K562 (cell line): ENCODE measurements at regions not wholly inside any gene's neighbourhood (a gene's known extent, or its start where the extent isn't known, plus 50 kb on each side); places are given as distances from the start of the nearest gene placed in this dataset.

ENCODE experiments used
- ATAC-seq: fragments of 200-7000 bp; cut with Tn5 transposase; 3 replicates; pipeline ENCODE4 v1.9.1; 2020; ENCODE audit warnings: moderate library complexity
- BruUV-seq: library from RNA; stranded (reverse); fragments of 400-500 nt; replicated peaks from 2 replicates; lab custom pipeline; 2021; lab: Mats Ljungman, UMichigan
- CTCF ChIA-PET: fragments of 300-600 bp; formaldehyde crosslinking; extraction: SDS; loops from one replicate; lab custom pipeline; 2021; ENCODE audit warnings: low intra/inter-chr PET ratio; lab: Yijun Ruan, JAX
- POLR2A ChIA-PET: fragments of 300-600, 350-650 bp; sonication (Branson Sonifier 250); formaldehyde crosslinking; extraction: SDS; loops from one replicate; lab custom pipeline; 2021; ENCODE audit warnings: antibody characterized with exemption, inconsistent platforms; lab: Yijun Ruan, JAX
- DNase-seq, 4 experiments: peaks; one replicate each; pipeline versions ENCODE4 v3.0.0 to v3.0.0-alpha.2; 2011 to 2018; ENCODE audit warnings: low spot score in 3 of 4, mixed read lengths in 3 of 4; ENCODE audit errors: extremely low read depth in 1 of 4
- FAIRE-seq: peaks from 2 replicates; lab custom pipeline; 2011; peaks lifted over from hg19 to GRCh38; lab: Jason Lieb, UNC
- H2AFZ ChIP-seq: 2 replicates; pipeline ENCODE4 v1.6.0; 2011; ENCODE audit warnings: low read depth, low read length, control low read depth, inconsistent platforms
- H3K27ac ChIP-seq: fragments of 200-600 bp; 3 replicates; pipeline ENCODE4 v1.8.0; 2011; ENCODE audit warnings: low read depth, mild to moderate bottlenecking, control low read depth, inconsistent platforms, low read length, moderate library complexity, mixed read lengths; ENCODE audit errors: extremely low read depth
- H3K27me3 ChIP-seq, 2 experiments: fragments of 300-600 bp in 1 of 2; 2 replicates in 1 of 2; 3 replicates in 1 of 2; pipeline versions ENCODE4 v1.6.0 to v1.8.0; 2011; ENCODE audit warnings: inconsistent platforms in 2 of 2, low read length in 2 of 2, mild to moderate bottlenecking in 1 of 2, mixed read lengths in 1 of 2, moderate library complexity in 1 of 2; ENCODE audit not compliant: control insufficient read depth in 2 of 2, insufficient read depth in 2 of 2
- H3K36me3 ChIP-seq: fragments of 300-600 bp; 3 replicates; pipeline ENCODE4 v1.8.0; 2011; ENCODE audit warnings: mild to moderate bottlenecking, low read length, inconsistent platforms; ENCODE audit not compliant: control insufficient read depth, insufficient read depth
- H3K4me1 ChIP-seq, 2 experiments: fragments of 200-600 bp in 1 of 2; replicated peaks in 1 of 2; 2 replicates in 1 of 2; 3 replicates in 1 of 2; pipeline versions ENCODE4 v1.5.1 to v1.8.0; 2011; ENCODE audit warnings: inconsistent platforms in 2 of 2, low read length in 2 of 2, mild to moderate bottlenecking in 1 of 2, mixed read lengths in 1 of 2, moderate library complexity in 1 of 2; ENCODE audit not compliant: control insufficient read depth in 2 of 2, insufficient read depth in 2 of 2
- H3K4me2 ChIP-seq: 2 replicates; pipeline ENCODE4 v1.6.1; 2011; ENCODE audit warnings: low read length, control low read depth, inconsistent platforms, mixed read lengths; ENCODE audit not compliant: insufficient read depth
- H3K4me3 ChIP-seq: fragments of 200-600 bp; sonication (generic), shearing (Covaris generic); 2 replicates; pipeline ENCODE4 v1.5.1; 2016; ENCODE audit warnings: control low read depth, inconsistent platforms
- H3K79me2 ChIP-seq: fragments of 200-600 bp; 3 replicates; pipeline ENCODE4 v1.8.0; 2011; ENCODE audit warnings: low read length, inconsistent platforms; ENCODE audit not compliant: control insufficient read depth, insufficient read depth
- H3K9ac ChIP-seq, 2 experiments: 2 replicates each; pipeline versions ENCODE4 v1.6.0 to v1.6.1; 2011; ENCODE audit warnings: low read depth in 2 of 2, low read length in 2 of 2, control low read depth in 1 of 2, inconsistent platforms in 1 of 2, mild to moderate bottlenecking in 1 of 2, mixed read lengths in 1 of 2; ENCODE audit not compliant: insufficient read depth in 1 of 2
- H3K9me1 ChIP-seq: one replicate; pipeline ENCODE4 v1.6.0; 2011; ENCODE audit warnings: inconsistent platforms, mild to moderate bottlenecking, low read length, moderate library complexity; ENCODE audit not compliant: control insufficient read depth, insufficient read depth
- H3K9me3 ChIP-seq: replicated peaks from 2 replicates; pipeline ENCODE4 v1.5.1; 2011; ENCODE audit warnings: low read depth, low read length, inconsistent platforms; ENCODE audit not compliant: control insufficient read depth, insufficient read depth
- H4K20me1 ChIP-seq: replicated peaks from 2 replicates; pipeline ENCODE4 v1.6.1; 2011; ENCODE audit warnings: low read length, inconsistent platforms, mixed read lengths; ENCODE audit not compliant: control insufficient read depth, insufficient read depth
- BMI1 ChIP-seq: fragments of 150-350 bp; IDR thresholded peaks from 2 replicates; pipeline ENCODE4 v1.6.1; 2014; ENCODE audit warnings: low read length
- ETV5 ChIP-seq: sonication (generic); formaldehyde crosslinking; IDR thresholded peaks from 2 replicates; pipeline ENCODE4 v1.4.0; 2020; ENCODE audit warnings: low read depth, mild to moderate bottlenecking, missing genetic modification reagents
- TCF7 ChIP-seq: sonication (generic); IDR thresholded peaks from 2 replicates; pipeline ENCODE4 v1.6.1; 2016; ENCODE audit warnings: antibody characterized with exemption, borderline replicate concordance
- ZNF217 ChIP-seq: sonication (generic); formaldehyde crosslinking; IDR thresholded peaks from 2 replicates; pipeline ENCODE4 v1.8.0; 2022; ENCODE audit warnings: mild to moderate bottlenecking, missing genetic modification reagents
- WGBS: fragments of 100-300 bp; shearing (Covaris generic); methylation state at CpG from one replicate; pipeline ENCODE4 v1.1.6; 2016; ENCODE audit warnings: low coverage, mixed read lengths; ENCODE audit not compliant: insufficient coverage; ENCODE audit errors: missing lambda C conversion rate; 5-methylcytosine and 5-hydroxymethylcytosine counted together
- in situ Hi-C: fragments of 300-500 bp; cut with MboI; formaldehyde crosslinking; loops from 4 replicates; pipeline ENCODE4 v1.15.0; 2018; ENCODE audit warnings: inconsistent platforms, mixed read lengths
- intact Hi-C: fragments of 100-400 bp; cut with micrococcal nuclease; formaldehyde crosslinking; loops from 2 replicates; pipeline ENCODE4 v1.14.2; 2022
- TF ChIP-seq, protein P1 (sequence below): fragments of 250-450 bp; sonication (Bioruptor Pico); IDR thresholded peaks from 2 replicates; pipeline ENCODE4 v1.4.0; 2020; ENCODE audit warnings: mild to moderate bottlenecking, moderate library complexity
- TF ChIP-seq, protein P2 (sequence below), 3 experiments: fragments of 200-800 bp in 1 of 3; sonication (Bioruptor generic) in 1 of 3; sonication (generic) in 1 of 3; formaldehyde crosslinking in 1 of 3; IDR thresholded peaks; 2 replicates each; pipeline versions ENCODE4 v1.6.1 to v1.8.0; 2016 to 2022; ENCODE audit warnings: mild to moderate bottlenecking in 2 of 3, missing compliant biosample characterization in 2 of 3, missing genetic modification characterization in 2 of 3, missing genetic modification reagents in 1 of 3

DNA sequence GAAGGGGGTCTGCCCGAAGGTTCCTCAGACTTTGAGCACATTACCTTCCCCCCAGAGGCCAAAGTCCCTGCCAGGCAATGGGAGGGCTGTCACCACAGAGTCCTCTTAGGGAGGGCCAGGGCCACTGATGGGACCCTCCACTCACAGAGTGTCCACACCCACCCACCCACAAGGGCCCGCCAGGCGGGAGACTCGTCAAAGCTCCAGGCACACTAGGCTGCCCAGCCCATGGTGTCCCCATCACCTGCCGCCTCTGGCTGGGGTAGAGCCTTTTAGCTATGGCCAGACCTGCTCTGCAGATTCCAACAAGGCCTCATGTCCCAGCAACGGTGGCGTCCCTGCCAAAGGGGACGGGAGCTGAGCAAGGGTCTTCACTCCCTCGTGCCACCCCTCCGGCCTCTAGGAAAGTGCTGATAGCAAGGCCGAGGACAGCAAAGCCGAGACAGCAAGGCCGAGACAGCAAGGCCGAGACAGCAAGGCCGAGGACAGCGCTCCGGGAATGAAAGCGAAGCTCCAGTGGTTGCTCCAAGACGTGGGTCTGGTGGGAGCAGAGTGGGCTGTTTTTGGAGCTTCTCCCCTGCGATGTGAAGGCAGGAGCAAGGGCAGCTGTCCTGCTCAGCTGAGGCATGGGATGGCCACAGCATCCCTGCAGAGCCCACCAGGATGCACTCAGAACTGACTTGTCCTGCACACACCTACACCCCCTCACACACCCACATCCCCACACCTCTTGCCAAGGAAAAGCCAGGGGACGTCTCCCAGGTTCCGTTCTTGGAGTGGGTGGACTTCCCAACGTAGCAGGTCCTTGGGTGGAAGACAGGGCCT is 123.4 kb downstream of the CRYAA start (continued):
- TF ChIP-seq ETV5 (CRISPR knock-in tag) = no peak

DNA sequence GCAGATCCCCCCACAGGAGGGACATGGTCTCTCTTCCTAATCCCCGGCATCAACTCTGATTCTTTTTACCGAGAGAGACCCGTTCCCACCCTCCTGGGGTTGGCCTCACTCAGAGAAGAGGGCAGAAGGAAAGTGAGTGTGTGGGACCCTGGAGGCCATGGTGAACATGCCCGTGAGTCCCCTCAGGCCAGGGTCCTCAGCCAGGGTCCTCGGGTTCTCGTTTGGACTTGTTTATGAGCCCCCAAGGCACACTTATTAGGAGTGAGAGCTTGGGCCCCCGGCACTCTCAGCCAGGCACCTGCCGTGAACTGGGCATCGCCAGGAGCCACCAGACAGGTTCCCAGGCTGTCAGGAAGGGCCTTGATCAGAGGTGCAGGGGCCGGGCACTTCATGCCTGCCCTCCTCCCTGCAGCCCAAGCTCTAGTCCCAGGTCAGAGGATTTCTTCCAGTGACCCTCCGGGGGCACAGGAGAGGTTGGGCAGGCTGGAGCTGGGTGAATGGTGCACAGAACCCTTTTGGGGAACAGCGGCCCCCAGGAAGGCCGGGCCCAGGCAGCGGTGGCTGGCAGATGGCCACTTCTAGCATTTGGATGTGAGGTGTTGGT is 122.6 kb downstream of the CRYAA start:
- ATAC-seq = no peak

More for the DNA sequence above, 122.6 kb downstream of the CRYAA start:
- no peak for DNase-seq
- intact Hi-C loops = no loop called here
- Histone ChIP-seq H3K36me3 (no peaks in the 10 kb centered on the region), H3K27ac (no peak overlapping the region), H3K9ac (no peak overlapping the region), H3K9me3 (no peaks in the 10 kb centered on the region; the same call in 1 of the 2 replicates), H3K4me1 (no peaks in the 10 kb centered on the region; a peak in 1 of 5 replicates), H3K27me3 (peaks cover 31 to 66% of the 10 kb centered on the region in 2 experiments; a peak in 4 of 5 replicates)
- CTCF ChIA-PET = no interaction called here
- BruUV-seq = no TSS peak
- TF ChIP-seq, protein P1, sequence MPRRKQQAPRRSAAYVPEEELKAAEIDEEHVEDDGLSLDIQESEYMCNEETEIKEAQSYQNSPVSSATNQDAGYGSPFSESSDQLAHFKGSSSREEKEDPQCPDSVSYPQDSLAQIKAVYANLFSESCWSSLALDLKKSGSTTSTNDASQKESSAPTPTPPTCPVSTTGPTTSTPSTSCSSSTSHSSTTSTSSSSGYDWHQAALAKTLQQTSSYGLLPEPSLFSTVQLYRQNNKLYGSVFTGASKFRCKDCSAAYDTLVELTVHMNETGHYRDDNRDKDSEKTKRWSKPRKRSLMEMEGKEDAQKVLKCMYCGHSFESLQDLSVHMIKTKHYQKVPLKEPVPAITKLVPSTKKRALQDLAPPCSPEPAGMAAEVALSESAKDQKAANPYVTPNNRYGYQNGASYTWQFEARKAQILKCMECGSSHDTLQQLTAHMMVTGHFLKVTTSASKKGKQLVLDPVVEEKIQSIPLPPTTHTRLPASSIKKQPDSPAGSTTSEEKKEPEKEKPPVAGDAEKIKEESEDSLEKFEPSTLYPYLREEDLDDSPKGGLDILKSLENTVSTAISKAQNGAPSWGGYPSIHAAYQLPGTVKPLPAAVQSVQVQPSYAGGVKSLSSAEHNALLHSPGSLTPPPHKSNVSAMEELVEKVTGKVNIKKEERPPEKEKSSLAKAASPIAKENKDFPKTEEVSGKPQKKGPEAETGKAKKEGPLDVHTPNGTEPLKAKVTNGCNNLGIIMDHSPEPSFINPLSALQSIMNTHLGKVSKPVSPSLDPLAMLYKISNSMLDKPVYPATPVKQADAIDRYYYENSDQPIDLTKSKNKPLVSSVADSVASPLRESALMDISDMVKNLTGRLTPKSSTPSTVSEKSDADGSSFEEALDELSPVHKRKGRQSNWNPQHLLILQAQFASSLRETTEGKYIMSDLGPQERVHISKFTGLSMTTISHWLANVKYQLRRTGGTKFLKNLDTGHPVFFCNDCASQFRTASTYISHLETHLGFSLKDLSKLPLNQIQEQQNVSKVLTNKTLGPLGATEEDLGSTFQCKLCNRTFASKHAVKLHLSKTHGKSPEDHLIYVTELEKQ (CRISPR knock-in tag) = no peak
- no peak for TF ChIP-seq ZNF217 (CRISPR knock-in tag)
- no peak for TF ChIP-seq TCF7
- TF ChIP-seq, protein P2, sequence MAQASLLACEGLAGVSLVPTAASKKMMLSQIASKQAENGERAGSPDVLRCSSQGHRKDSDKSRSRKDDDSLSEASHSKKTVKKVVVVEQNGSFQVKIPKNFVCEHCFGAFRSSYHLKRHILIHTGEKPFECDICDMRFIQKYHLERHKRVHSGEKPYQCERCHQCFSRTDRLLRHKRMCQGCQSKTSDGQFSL (CRISPR knock-in tag; IDR thresholded peaks at IDR 0.05) = no peak
- TF ChIP-seq, protein P2 (tag; IDR thresholded peaks at IDR 0.05) = no peak
- no peak for TF ChIP-seq BMI1
- TF ChIP-seq, all 486 proteins: peak for 0
- H2AFZ ChIP-seq = no peak overlapping the region
- H3K9me1 ChIP-seq = no peaks in the 10 kb centered on the region
- no peaks in the 10 kb centered on the region; the same call in 1 of the 2 replicates for H4K20me1 ChIP-seq
- no peaks in the 10 kb centered on the region for H3K79me2 ChIP-seq
- in situ Hi-C loops = no loop called here
- POLR2A ChIA-PET = no interaction called here
- no peak overlapping the region for H3K4me2 ChIP-seq
- no peak for FAIRE-seq
- 0% methylated on average over 13 of the region's 14 CpGs for WGBS
- no peak overlapping the region for H3K4me3 ChIP-seq
